SK-N-SH (cell line): ENCODE measurements at regions not wholly inside any gene's neighbourhood (a gene's known extent, or its start where the extent isn't known, plus 50 kb on each side); places are given as distances from the start of the nearest gene placed in this dataset.

Experiments
- CTCF ChIA-PET: fragments of 300-600, 350-600 bp; formaldehyde crosslinking; extraction: SDS; loops from one replicate; lab custom pipeline; 2021; lab: Yijun Ruan, JAX
- POLR2A ChIA-PET: fragments of 350-600 bp; sonication (Branson Sonifier 250); formaldehyde crosslinking; extraction: SDS; loops from one replicate; lab custom pipeline; 2020; ENCODE audit warnings: antibody characterized with exemption, inconsistent platforms; lab: Yijun Ruan, JAX
- DNase-seq: peaks from one replicate; pipeline ENCODE4 v3.0.0; 2012
- H2AFZ ChIP-seq: fragments of 200-600 bp; sonication (generic); 2 replicates; pipeline ENCODE4 v1.8.1; 2016; ENCODE audit warnings: antibody characterized with exemption, mild to moderate bottlenecking, low read depth
- H3F3A ChIP-seq: fragments of 200-600 bp; sonication (generic); replicated peaks from 2 replicates; pipeline ENCODE3; 2016; ENCODE audit warnings: antibody characterized with exemption, mild to moderate bottlenecking; ENCODE audit not compliant: insufficient read depth
- H3K27ac ChIP-seq, 2 experiments: fragments of 200-500 bp in 1 of 2; fragments of 200-600 bp in 1 of 2; sonication (Bioruptor generic) in 1 of 2; sonication (generic), shearing (Covaris generic) in 1 of 2; 2 replicates each; pipeline versions ENCODE4 v1.5.1 to v1.6.1; 2014 to 2016; ENCODE audit warnings: low read depth in 2 of 2, inconsistent platforms in 1 of 2, low read length in 1 of 2, mild to moderate bottlenecking in 1 of 2, mixed read lengths in 1 of 2
- H3K27me3 ChIP-seq: fragments of 200-600 bp; sonication (generic), shearing (Covaris generic); 2 replicates; pipeline ENCODE4 v1.6.1; 2016; ENCODE audit warnings: mixed run types; ENCODE audit not compliant: insufficient read depth
- H3K36me3 ChIP-seq, 2 experiments: fragments of 200-500 bp in 1 of 2; fragments of 200-600 bp in 1 of 2; sonication (Bioruptor generic) in 1 of 2; sonication (generic) in 1 of 2; replicated peaks in 1 of 2; 2 replicates each; pipeline versions ENCODE3 to v1.5.1; 2014 to 2016; ENCODE audit warnings: low read length in 1 of 2, mild to moderate bottlenecking in 1 of 2; ENCODE audit not compliant: insufficient read depth in 2 of 2, control insufficient read depth in 1 of 2
- H3K4me1 ChIP-seq, 2 experiments: fragments of 200-500 bp in 1 of 2; fragments of 200-600 bp in 1 of 2; sonication (Bioruptor generic) in 1 of 2; sonication (generic), shearing (Covaris generic) in 1 of 2; 2 replicates each; pipeline versions ENCODE4 v1.5.1 to v1.6.1; 2014 to 2016; ENCODE audit warnings: low read depth in 1 of 2, low read length in 1 of 2, mixed run types in 1 of 2; ENCODE audit not compliant: insufficient read depth in 2 of 2, control insufficient read depth in 1 of 2
- H3K4me2 ChIP-seq: fragments of 200-600 bp; sonication (generic), shearing (Covaris generic); 2 replicates; pipeline ENCODE4 v1.6.1; 2017; ENCODE audit warnings: mixed run types
- H3K4me3 ChIP-seq, 2 experiments: fragments of 200-500 bp in 1 of 2; fragments of 200-600 bp in 1 of 2; sonication (Bioruptor generic) in 1 of 2; sonication (generic), shearing (Covaris generic) in 1 of 2; 2 replicates each; pipeline versions ENCODE4 v1.5.1 to v1.8.1; 2014 to 2016; ENCODE audit warnings: low read depth in 2 of 2, inconsistent platforms in 1 of 2, low read length in 1 of 2, mild to moderate bottlenecking in 1 of 2, mixed read lengths in 1 of 2, moderate library complexity in 1 of 2
- H3K79me2 ChIP-seq: fragments of 200-600 bp; sonication (generic); 2 replicates; pipeline ENCODE4 v1.8.1; 2017; ENCODE audit warnings: mild to moderate bottlenecking; ENCODE audit not compliant: insufficient read depth
- H3K9ac ChIP-seq: fragments of 200-600 bp; sonication (generic); 2 replicates; pipeline ENCODE4 v1.6.1; 2017; ENCODE audit warnings: mixed run types
- H3K9me2 ChIP-seq: fragments of 200-600 bp; sonication (generic); 2 replicates; pipeline ENCODE4 v1.6.1; 2017; ENCODE audit warnings: mixed run types
- H3K9me3 ChIP-seq: fragments of 200-600 bp; sonication (generic); 2 replicates; pipeline ENCODE4 v1.6.1; 2017; ENCODE audit warnings: mixed run types, mild to moderate bottlenecking, moderate library complexity
- H4K20me1 ChIP-seq: fragments of 200-600 bp; sonication (generic); 2 replicates; pipeline ENCODE4 v1.6.1; 2017; ENCODE audit warnings: mild to moderate bottlenecking, mixed run types; ENCODE audit not compliant: insufficient read depth
- CHD2 ChIP-seq: fragments of 150-350 bp; IDR thresholded peaks from 2 replicates; pipeline ENCODE4 v1.6.1; 2018; ENCODE audit warnings: low read length; ENCODE audit not compliant: partially characterized antibody
- CTCF ChIP-seq: fragments of 200-600 bp; sonication (generic); IDR thresholded peaks from 2 replicates; pipeline ENCODE4 v1.6.1; 2017; ENCODE audit warnings: antibody characterized with exemption, mild to moderate bottlenecking, moderate library complexity
- ELF1 ChIP-seq: IDR thresholded peaks from 2 replicates; pipeline ENCODE4 v1.4.0; 2012
- FOXM1 ChIP-seq: IDR thresholded peaks from 2 replicates; pipeline ENCODE4 v1.4.0; 2012; ENCODE audit warnings: low read depth, mild to moderate bottlenecking
- GABPA ChIP-seq: IDR thresholded peaks from 2 replicates; pipeline ENCODE4 v1.4.0; 2012; ENCODE audit warnings: low read depth, mild to moderate bottlenecking
- IRF3 ChIP-seq: fragments of 150-350 bp; IDR thresholded peaks from 2 replicates; pipeline ENCODE4 v1.6.1; 2016; ENCODE audit warnings: mild to moderate bottlenecking, low read depth, low read length
- JUND ChIP-seq: IDR thresholded peaks from 2 replicates; pipeline ENCODE4 v1.4.0; 2012
- MAX ChIP-seq: IDR thresholded peaks from 2 replicates; pipeline ENCODE4 v1.4.0; 2012; ENCODE audit warnings: low read depth
- MEF2A ChIP-seq: IDR thresholded peaks from 2 replicates; pipeline ENCODE4 v1.4.0; 2012; ENCODE audit warnings: low read depth, borderline replicate concordance
- MXI1 ChIP-seq: IDR thresholded peaks from 2 replicates; pipeline ENCODE4 v1.6.1; 2012; ENCODE audit warnings: mild to moderate bottlenecking, low read depth, low read length, improper control_type of control experiment
- NFIC ChIP-seq: IDR thresholded peaks from 2 replicates; pipeline ENCODE4 v1.4.0; 2012; ENCODE audit warnings: borderline replicate concordance
- PBX3 ChIP-seq: IDR thresholded peaks from 2 replicates; pipeline ENCODE4; 2012
- RAD21 ChIP-seq: IDR thresholded peaks from 2 replicates; pipeline ENCODE4 v1.6.1; 2012; ENCODE audit warnings: mild to moderate bottlenecking, low read length
- REST ChIP-seq: IDR thresholded peaks from 2 replicates; pipeline ENCODE4 v1.6.1; 2012; ENCODE audit warnings: mild to moderate bottlenecking, low read depth, low read length, moderate library complexity
- WGBS: methylation state at CpG from one replicate; pipeline ENCODE4 v1.1.6; 2017; ENCODE audit warnings: low lambda C conversion rate; 5-methylcytosine and 5-hydroxymethylcytosine counted together

GRCh38 chr13:73918691-73919090 is 215.5 kb downstream of the KLF12 start:
- H3K4me2 ChIP-seq, result no peak overlapping the region
- CTCF ChIA-PET, result no interaction called here
- no peaks in the 10 kb centered on the region for H3K9me2 ChIP-seq
- no peaks in the 10 kb centered on the region for H3K9me3 ChIP-seq
- no peaks in the 10 kb centered on the region for H3K79me2 ChIP-seq
- no peaks in the 10 kb centered on the region for H4K20me1 ChIP-seq
- H3K36me3 ChIP-seq, result no peaks in the 10 kb centered on the region
- peaks cover 14 to 17% of the 10 kb centered on the region in 2 experiments; a peak in 3 of 4 replicates for H3K4me1 ChIP-seq
- POLR2A ChIA-PET, result interaction anchor here (0.8 kb wide), 1 partner anchor 216 kb away, joined by 3 read pairs; no protein-coding TSS in a partner anchor
- no peak overlapping the region for H2AFZ ChIP-seq
- peaks cover 5% of the 10 kb centered on the region for H3F3A ChIP-seq
- DNase-seq, result no peak
- no peak overlapping the region for H3K27ac ChIP-seq
- 78% methylated on average over 3 of the region's 3 CpGs for WGBS
- no peak overlapping the region for H3K9ac ChIP-seq
- TF ChIP-seq GABPA (no peak), NFIC (no peak), JUND (no peak), CHD2 (no peak), CTCF (no peak), FOXM1 (no peak), RAD21 (no peak), MEF2A (no peak), MXI1 (no peak), IRF3 (no peak), ELF1 (no peak), MAX (no peak), PBX3 (no peak), REST (no peak)
- H3K4me3 ChIP-seq, result no peak overlapping the region
- H3K27me3 ChIP-seq, result no peaks in the 10 kb centered on the region
